HG02678 (cell line): ENCODE measurements at regions not wholly inside any gene's neighbourhood (a gene's known extent, or its start where the extent isn't known, plus 50 kb on each side); places are given as distances from the start of the nearest gene placed in this dataset.

Experiments used
- ATAC-seq: cut with Tn5 transposase; IDR thresholded peaks from one replicate; pipeline ENCODE4 v1.9.1; 2021; ENCODE audit warnings: mild to moderate bottlenecking, moderate library complexity; ENCODE audit not compliant: unreplicated experiment

DNA sequence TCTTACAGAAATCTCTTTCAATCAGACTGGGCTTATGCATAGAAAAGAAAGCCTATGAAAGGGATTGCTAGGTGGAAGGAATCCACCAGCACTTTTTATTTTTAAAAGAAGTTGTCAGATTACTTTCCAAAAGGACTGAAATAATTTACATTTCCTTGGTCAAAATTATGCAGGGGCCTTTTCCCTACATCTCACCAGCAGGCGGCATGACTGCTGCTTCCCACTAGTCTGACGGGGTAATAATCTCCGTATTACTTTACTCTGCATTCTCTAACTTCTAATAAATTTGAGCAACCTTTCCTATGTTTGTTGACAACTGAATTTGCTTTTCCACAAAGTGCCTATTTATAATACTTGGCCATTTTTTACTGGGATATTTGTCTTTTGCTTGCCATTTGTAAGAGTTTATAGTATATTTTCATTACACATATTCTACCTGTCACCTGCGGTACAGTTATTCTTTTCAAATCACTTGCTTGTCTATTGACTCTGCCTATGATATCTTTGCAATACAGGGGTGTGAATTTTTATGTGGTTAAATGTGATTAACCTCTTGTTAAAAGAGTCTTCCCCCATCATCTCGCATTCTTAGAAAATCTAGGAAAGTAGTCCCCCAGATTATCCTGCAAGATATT, 51.9 kb upstream of the USP47 start:
- ATAC-seq, result no peak

DNA sequence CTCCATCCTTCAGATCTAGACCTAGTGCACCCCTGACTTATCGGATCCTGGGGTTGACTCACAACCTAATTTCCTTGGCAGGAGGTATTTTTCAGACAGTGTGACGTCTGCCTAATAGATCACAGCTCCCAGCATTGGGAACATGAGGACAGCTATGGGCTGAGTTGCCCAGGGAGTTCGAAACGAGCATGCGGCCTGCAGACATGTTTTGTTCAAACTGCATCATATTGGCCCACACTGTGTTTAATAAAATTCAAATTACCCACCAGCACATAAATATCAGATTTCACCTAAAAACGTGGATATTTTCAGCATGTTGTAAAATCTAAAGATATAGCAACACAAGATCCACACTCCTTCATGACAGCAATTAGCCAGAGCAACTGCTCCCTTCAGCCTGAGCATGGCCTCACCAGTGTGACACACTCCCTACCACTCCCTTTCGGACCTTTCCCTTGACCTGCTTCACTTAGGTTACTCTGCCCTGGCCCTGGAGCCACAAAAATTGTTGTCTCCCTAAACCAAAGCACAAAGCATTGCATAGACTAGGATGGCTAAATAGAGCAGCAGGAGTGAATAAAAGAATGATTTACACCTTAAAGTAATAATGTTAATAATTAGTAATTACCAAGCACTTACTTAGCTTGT, 53.6 kb upstream of the USP47 start:
- ATAC-seq, result no peak

DNA sequence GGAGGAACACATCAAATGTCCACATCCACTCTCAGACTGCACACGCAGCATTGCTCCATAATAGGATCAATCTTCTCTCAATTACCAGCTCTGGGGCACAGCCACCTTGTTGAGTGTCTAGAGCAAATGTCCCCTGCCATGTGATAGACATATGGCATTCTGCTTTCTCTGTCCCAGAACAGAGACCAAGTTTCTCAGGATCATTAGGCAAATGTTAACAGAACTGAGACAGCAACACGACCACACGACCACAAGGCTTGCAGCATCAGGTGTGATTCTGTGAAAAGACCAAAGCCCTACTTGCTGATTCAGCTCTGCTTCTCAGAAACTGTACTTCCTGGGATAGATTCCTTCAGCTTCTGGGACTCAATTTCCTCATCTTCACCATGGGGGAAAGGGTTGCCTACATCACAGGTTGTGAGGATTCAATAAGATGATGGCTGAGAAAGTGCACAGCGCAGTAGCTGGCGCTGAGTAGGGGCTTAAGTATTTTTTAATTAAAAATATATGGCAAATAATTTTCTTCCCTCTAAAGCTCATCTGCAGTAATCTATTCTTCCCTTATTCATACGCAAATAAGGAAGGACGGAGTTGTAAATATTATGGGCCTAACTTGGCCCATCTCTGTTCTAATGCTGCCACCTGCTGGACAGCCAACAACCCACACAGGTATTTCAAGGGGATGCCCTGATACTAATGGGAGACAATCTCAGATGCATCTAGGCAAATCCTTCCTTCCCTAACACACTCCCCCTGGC, 54.3 kb upstream of the USP47 start:
- peak; percentile 78 for ATAC-seq

DNA sequence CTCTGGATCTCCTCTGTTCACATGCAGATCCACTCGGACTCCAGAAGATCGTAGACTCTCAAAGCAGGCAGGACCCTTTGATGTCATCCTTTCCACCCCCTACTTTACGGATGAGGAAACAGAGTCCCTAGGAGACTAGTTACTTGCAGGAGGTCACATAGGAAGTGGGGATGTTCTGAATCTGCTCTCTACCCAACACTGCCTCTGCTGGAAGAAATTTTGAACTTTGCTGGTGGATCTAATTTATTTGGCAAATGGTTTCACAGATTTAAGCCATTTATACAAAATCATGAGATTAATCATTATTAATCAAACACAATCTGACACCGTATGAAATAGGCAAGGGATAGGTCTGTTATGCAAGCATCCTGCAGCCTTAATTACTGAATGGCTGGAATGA, 55.0 kb upstream of the USP47 start:
- no peak for ATAC-seq

DNA sequence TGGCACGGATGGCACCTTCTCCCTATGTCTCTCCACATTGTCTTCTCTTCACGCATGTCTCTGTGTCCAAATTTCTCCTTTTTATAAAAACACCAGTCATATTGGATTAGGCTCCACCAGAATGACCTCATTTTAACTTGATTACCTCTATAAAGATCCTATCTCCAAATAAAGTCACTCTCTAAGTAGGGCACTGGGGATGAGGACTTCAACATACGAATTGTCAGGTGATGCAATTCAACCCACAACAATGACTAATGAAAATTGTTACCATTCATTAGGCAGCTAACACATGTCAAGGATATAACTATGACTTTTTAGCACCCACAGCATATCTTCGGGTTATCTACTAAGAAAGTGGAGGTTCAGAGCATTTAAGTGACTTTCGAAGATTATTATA, 55.5 kb upstream of the USP47 start:
- ATAC-seq, result no peak

DNA sequence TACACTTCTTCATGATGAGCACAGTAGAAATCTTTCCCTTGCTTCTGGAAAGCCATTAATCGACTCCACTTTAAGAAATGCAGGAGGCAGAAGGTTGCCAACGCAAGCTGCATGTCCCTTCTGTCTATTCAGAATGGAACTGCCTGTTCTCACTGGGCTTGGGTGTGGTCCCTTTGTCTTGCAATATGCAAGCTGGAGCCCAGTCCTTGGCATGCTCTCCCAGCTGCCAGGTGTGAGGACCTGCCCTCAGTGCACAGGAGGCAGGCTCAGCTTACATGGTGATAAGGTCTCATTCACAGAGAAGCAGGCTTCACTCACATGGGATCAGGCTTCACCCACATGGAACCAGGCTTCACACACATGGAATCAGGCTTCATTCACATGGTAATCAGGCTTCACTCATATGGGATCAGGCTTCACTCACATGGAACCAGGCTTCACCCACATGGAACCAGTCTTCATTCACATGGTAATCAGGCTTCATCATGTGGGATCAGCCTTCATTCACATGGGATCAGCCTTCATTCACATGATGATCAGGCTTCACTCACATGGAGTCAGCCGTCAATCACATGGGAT, 59.2 kb upstream of the USP47 start:
- no peak for ATAC-seq

DNA sequence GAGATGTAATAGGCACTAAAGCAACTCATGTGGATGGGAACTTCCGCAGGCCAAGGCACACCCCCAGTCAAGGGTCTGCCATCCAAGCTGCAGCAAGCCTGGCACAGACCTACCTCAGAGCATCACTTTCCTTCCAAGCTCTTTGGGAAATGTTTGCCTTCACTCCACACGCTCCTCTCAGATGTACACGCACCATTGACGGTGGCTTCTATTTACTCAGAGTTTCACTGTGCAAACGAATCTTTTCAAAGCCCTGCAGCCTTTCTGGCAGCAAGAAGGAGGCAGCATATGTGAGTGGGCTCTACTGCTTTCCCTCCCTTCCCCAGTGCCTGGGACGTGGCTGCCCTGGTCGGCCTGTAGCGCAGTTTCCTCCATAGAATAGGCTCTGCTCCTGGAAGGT, 60.9 kb upstream of the USP47 start:
- no peak for ATAC-seq

DNA sequence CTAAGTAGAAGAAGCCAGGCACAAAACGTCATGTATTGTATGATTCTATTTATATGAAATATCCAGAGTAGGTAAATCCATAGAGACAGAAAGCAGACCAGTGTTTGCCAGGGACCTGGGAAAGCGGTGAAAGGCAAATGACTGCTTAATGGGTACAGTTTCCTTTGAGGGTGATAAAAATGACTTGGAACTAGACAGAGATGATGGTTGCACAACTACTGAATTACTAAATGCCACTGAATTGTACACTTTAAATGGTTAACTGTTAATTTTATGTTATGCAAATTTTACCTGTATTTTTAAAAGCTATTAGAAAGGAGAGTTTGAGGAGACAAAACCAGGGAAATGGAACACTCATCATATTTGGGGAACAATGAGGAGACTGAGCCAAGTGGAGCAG, 61.8 kb upstream of the USP47 start:
- no peak for ATAC-seq

DNA sequence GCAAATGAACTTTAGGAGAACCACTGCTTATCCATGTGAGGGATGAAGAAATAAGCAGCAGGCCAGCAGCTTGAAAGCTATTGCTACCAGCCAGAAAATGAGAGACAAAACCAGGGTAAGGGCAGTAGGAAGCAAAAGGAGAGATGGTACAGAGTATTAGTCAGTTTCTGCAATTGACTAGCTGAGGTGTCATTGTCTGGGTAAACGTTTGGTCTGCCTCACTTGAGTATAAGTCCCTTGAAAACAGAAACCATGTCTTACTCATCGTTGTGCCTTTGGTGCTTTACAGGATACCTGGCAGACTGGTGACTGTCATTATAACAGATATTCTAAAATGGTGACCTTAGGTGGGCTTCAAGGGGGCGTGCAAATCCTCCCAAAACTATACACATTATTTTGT, 63.9 kb upstream of the USP47 start:
- ATAC-seq, result no peak

DNA sequence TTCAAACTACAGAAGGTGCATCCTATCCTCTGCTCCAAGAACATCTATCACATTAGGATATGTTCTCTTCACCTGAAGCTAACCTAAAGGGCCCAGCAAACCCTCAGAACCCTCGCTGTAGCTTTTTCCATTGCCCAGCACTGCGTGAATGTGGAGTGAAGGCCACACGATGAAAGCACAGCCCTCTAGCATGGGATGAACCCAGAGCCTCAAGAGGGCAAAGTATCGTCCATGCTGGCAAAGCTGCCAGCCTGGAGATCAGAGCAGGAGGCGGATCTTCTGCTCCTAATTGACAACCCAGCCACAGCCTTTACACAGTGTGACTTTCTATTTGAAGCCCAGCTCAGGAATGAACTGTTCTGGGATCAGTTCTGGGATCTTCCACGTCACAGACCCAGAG, 65.1 kb upstream of the USP47 start:
- no peak for ATAC-seq

DNA sequence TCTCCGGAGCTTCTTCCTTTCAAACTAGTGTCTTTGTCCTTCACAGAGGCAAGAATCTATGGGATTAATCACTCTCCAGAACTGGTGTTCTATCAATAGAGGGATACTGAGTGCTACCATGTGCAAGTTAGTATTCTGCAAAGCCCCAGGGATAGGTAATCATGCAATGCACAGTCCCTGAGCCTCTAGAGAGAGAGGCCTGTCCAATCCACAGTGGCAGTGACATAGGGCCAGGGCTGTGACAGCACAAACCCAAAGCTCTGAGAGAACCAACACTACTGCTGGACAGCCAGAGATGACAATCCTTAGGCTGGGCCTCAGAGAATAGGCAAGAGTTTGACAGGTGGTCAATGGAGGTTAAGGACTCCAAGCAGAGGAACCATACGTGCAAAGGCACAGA, 66.8 kb upstream of the USP47 start:
- ATAC-seq, result no peak

DNA sequence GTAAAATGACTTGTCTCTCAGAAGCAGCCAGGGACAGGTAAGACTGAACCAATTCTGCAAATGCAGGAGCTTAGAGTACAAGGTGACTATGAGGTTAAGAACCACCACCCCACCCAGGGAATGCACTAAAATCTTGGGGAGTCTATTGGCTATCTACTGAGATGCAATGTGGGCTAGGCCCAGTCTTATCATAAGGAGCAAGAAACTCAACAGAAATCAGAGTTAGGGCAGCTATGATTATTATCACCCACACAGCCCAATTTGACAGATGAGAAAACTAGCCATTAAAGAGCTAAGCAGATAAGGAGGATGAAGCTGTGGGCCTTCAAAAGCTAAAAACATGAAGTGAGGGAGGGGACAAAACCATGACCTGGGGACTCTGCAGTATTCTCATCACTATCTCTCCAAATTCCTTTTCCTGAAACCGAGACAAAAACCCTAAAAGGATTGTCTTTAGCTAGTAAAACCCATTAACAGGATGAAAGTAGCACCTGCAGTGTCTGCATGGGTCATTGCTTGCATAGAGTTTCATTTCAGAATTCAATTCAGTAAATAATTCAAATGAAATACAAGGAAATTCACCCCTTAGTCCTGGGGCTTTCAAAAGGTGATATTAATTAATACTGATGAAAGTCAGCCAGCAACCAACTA, 68.8 kb upstream of the USP47 start:
- no peak for ATAC-seq

DNA sequence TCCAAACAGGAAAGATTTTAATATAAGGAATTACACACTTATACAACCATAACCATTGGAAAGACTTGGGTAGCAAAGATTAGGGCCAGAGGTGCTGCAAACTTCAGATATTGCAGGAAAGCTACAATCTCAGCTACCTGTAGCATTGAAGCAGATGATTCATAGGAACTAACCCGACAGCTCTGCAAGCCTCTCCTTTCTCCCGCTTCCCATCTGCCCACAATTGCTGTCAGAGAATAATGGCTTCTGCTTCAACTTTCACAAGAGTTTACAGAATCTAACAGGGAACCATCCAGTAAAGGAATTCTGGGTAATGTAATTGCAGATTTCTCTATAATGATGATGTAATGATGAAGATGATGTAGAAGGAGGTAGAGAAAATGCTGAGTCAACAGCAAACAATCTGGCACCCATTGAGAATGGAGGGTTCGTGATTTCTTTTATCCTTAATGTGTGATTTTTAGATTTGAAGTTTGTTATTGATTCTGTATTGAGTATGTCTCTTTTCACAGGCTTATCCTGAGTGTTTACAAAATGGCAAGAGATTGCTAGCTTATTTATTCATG, 70.8 kb upstream of the USP47 start:
- no peak for ATAC-seq

DNA sequence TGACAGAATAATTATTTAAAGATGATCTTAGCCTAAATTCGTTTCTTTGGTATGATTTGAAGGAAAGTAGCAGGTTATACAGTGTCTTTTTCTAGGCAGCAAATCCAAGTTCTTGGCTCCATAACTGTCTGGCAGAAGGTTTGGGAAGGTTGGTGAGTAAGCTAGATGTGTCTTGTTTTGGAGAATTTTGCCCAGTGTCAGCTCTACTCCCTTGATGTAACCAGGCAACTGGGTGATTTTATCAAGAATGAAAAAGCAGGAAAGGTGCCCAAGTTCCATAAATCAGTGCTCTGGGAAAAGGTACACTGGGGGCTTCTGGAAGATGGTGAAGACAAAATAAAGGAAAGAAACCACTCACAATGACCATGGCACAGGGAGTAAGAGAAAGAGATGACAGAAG, 71.5 kb upstream of the USP47 start:
- no peak for ATAC-seq

DNA sequence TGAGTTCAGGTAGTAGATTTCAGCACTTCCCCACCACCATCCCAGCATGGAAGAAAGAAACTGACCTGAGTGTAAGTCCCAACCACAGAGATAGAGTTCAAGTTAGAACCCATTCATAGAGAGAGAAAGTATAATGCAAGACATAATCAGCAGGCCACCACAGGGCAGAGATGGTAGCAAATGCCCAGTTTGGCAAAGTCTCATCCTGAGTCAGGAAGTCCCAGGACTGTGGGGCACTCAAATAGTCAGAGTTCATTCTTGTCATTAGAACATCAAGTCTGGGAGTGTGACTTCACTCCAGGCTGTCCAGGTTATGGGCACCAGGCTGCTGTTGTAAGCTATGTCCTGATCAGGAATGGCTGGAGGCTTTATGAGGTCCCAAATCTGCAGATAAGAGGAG, 72.0 kb upstream of the USP47 start:
- ATAC-seq, result no peak

DNA sequence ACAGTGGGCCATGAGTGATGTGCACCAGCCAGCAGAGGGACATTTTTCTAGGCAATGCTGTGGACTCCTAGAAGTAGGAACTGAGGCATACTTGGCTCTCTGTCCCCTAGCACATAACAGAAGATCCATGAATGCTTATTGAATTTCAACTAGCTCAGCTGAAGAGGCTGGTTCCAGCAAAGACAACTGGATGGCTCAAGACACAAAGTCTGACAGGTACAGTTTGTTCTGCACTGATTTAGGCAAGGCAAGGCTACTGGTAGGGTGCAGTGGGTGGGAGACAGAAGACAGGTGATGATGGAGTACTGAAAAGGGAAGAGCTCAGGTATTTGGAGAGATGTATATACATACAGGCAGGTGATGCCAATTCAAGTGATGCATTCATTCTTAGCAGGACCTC, 72.4 kb upstream of the USP47 start:
- no peak for ATAC-seq

DNA sequence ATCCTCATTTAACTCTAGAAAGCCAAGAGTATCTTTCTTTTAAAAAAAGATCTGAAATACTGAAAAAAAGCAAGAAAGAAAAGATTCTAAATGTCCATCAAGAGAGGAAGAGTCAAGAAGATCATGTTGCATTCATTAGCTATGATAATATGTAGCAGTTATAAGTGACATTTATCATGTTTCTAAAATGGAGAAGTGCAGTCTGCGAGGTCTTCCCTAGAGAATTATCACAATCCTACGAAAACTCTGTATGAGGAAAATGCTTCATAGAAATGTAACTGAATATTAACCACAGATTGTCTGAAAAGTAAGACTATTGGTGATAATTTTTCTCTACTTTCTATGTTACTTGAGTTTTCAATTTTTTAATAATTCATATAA, 77.4 kb upstream of the USP47 start:
- ATAC-seq, result no peak

DNA sequence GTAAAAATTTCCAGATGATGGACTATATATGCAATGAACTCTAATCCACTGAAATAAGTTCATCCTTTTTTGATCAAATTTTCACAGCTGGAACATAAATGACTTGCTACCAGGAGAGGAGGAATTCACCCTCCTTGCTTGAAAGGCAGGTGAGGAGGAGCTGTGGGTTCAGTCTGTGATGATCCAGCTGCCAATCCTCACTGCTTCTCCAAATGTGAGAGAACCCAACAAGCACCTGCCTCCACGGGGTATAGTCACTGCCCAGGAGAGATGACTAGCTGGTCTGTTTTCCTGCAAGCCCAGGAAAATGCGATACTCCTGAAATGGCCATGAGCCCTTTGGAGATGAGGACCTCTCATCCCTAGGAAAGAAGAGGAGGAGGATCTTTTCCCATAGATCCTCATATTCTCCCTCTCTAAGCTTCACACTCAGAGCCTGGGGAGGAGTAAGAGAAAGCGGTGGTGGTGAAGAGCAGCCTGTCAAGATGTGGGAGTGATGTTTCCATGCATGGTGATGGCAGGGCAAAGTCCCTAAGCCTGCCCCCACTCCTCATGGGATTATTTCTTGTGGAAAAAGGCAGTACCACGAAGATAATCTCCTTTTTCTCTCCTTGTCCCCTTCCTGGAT, 77.9 kb upstream of the USP47 start:
- no peak for ATAC-seq

DNA sequence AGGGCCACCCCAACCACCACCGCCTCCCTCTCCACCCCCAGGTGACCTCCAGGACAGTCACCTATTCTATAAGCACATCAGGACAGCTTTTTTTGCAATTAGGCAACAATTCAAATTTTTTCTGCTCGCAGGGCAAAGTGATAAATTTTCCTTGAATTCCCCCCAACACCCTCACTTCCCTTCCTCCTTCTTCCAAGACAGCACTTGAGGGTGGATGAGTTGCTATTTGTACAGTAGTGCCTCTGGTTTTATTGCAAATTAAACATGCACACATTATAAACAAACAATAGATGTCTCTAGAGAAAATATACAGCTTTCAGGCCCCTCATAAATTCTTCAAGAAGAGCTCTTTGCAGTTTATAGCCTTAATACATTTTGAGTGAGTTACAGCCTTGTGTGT, 80.9 kb upstream of the USP47 start:
- no peak for ATAC-seq

DNA sequence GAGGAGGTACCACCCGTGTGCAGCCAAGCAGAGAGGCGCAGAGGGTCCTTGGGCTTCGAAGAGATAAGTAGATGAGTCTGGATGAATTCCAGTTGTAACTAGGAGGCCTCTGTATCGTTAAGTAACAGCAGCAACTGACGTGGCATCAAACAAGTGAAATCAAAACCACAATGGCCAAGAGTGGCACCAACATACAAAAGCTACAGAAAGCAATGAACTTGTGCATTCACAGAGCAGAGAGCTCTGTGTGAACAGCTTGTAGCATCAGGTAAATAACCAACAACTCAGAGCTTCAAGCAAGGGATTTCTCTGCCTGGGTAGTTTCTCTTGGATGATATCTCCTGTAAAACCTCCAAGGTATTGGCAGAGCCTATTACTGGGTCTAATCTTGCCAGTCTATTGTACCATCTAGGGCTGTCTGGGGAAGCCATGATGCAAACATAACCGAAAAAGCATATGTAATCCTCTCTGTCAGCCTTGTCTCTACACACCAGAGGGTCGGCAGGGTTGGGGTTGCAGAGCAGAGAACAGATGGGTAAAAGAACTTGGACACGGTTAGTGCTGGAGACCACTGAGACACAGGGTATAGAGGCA, 83.1 kb upstream of the USP47 start:
- no peak for ATAC-seq
